Keratinocyte (primary cell): ENCODE measurements at regions not wholly inside any gene's neighbourhood (a gene's known extent, or its start where the extent isn't known, plus 50 kb on each side); places are given as distances from the start of the nearest gene placed in this dataset.

Source experiments
- DNase-seq: peaks from one replicate; pipeline ENCODE4 v3.0.0-alpha.2; 2011; ENCODE audit warnings: low read depth, missing footprints, low spot score
- FAIRE-seq: peaks from 2 replicates; lab custom pipeline; 2011; peaks lifted over from hg19 to GRCh38; lab: Jason Lieb, UNC
- H2AFZ ChIP-seq: 2 replicates; pipeline ENCODE4 v1.6.0; 2012; ENCODE audit warnings: low read length, control low read depth, inconsistent platforms; ENCODE audit not compliant: control insufficient read depth
- H3K27ac ChIP-seq: 2 replicates; pipeline ENCODE4 v1.5.1; 2011; ENCODE audit warnings: low read length; ENCODE audit not compliant: control insufficient read depth, insufficient read depth
- H3K27me3 ChIP-seq: 3 replicates; pipeline ENCODE4 v1.6.0; 2011; ENCODE audit warnings: low read length; ENCODE audit not compliant: control insufficient read depth, insufficient read depth; ENCODE audit errors: extremely low read depth
- H3K36me3 ChIP-seq, 2 experiments: 2 replicates in 1 of 2; 3 replicates in 1 of 2; pipeline ENCODE4 v1.5.1; 2011; ENCODE audit warnings: low read length in 2 of 2, mild to moderate bottlenecking in 1 of 2; ENCODE audit not compliant: control insufficient read depth in 2 of 2, insufficient read depth in 2 of 2; ENCODE audit errors: extremely low read depth in 1 of 2
- H3K4me1 ChIP-seq: 3 replicates; pipeline ENCODE4 v1.5.1; 2011; ENCODE audit warnings: low read length; ENCODE audit not compliant: control insufficient read depth, insufficient read depth; ENCODE audit errors: extremely low read depth
- H3K4me2 ChIP-seq: 3 replicates; pipeline ENCODE4 v1.6.0; 2011; ENCODE audit warnings: low read depth, low read length; ENCODE audit not compliant: control insufficient read depth, insufficient read depth; ENCODE audit errors: extremely low read depth
- H3K4me3 ChIP-seq, 3 experiments: fragments of 200-600 bp in 1 of 3; sonication (generic) in 1 of 3; 2 replicates in 2 of 3; 3 replicates in 1 of 3; pipeline ENCODE4 v1.5.1; 2011 to 2016; ENCODE audit warnings: low read length in 3 of 3, mild to moderate bottlenecking in 3 of 3, control low read depth in 2 of 3, inconsistent platforms in 1 of 3, low read depth in 1 of 3, mixed read lengths in 1 of 3, mixed run types in 1 of 3, moderate library complexity in 1 of 3; ENCODE audit not compliant: control insufficient read depth in 2 of 3, insufficient read depth in 2 of 3; ENCODE audit errors: extremely low read depth in 1 of 3
- H3K79me2 ChIP-seq: 2 replicates; pipeline ENCODE4 v1.6.0; 2012; ENCODE audit warnings: low read length; ENCODE audit not compliant: control insufficient read depth, insufficient read depth
- H3K9ac ChIP-seq: 3 replicates; pipeline ENCODE4 v1.6.0; 2011; ENCODE audit warnings: low read length; ENCODE audit not compliant: control insufficient read depth, insufficient read depth; ENCODE audit errors: extremely low read depth
- H3K9me1 ChIP-seq: 3 replicates; pipeline ENCODE4 v1.6.0; 2011; ENCODE audit warnings: low read length; ENCODE audit not compliant: control insufficient read depth, insufficient read depth; ENCODE audit errors: extremely low read depth
- H3K9me3 ChIP-seq: 2 replicates; pipeline ENCODE4 v1.5.1; 2012; ENCODE audit warnings: low read depth, low read length; ENCODE audit not compliant: control insufficient read depth
- H4K20me1 ChIP-seq: 3 replicates; pipeline ENCODE4 v1.6.0; 2011; ENCODE audit warnings: low read length; ENCODE audit not compliant: control insufficient read depth, insufficient read depth; ENCODE audit errors: extremely low read depth
- EZH2 ChIP-seq: IDR thresholded peaks from one replicate; pipeline ENCODE4 v1.6.1; 2012; ENCODE audit warnings: inconsistent platforms, mild to moderate bottlenecking, low read length, moderate library complexity
- dilution Hi-C: fragments of 300-500 bp; cut with MboI; formaldehyde crosslinking; loops from one replicate; pipeline ENCODE4 v1.7.0; 2020; ENCODE audit warnings: low sequenced_read_pairs; ENCODE audit not compliant: extremely low pct_ligation_motif_present
- TF ChIP-seq, protein P1 (sequence below), 3 experiments: IDR thresholded peaks in 1 of 3; conservative IDR thresholded peaks in 1 of 3; optimal IDR thresholded peaks in 1 of 3; 2 replicates in 2 of 3; 3 replicates in 1 of 3; pipeline versions ENCODE3 to v1.5.1; 2011; ENCODE audit warnings: low read length in 3 of 3, mild to moderate bottlenecking in 3 of 3, moderate library complexity in 2 of 3, control low read depth in 1 of 3, inconsistent platforms in 1 of 3; ENCODE audit not compliant: insufficient read depth in 2 of 3; ENCODE audit errors: extremely low read depth in 1 of 3

DNA sequence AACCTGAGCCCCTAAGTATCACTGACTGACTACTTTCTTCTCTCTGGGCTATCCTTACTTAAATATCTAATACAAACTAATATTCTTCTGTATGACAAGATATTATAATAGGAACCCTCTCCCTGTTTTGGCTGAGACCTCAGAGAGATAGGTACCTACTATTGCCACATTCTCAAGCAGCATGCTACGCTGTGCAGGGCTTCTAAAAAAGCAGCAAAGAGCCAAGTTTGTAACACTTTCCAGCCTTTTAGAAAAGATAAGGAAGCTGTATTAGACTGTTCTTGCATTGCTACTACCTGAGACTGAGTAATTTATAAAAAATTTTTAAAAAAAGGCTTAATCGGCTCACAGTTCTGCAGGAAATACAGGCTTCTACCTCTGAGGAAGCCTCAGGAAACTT, 126.8 kb upstream of the ABI3BP start:
- dilution Hi-C loops = no loop called here
- no peak for TF ChIP-seq EZH2
- DNase-seq (no peak), FAIRE-seq (no peak)
- Histone ChIP-seq H3K4me1 (no peaks in the 10 kb centered on the region), H3K79me2 (no peaks in the 10 kb centered on the region), H4K20me1 (no peaks in the 10 kb centered on the region), H3K9me3 (no peaks in the 10 kb centered on the region), H3K9ac (no peak overlapping the region), H2AFZ (no peak overlapping the region), H3K27me3 (no peaks in the 10 kb centered on the region), H3K4me2 (no peak overlapping the region), H3K27ac (no peak overlapping the region), H3K4me3 (no peak overlapping the region), H3K9me1 (no peaks in the 10 kb centered on the region), H3K36me3 (no peaks in the 10 kb centered on the region)

DNA sequence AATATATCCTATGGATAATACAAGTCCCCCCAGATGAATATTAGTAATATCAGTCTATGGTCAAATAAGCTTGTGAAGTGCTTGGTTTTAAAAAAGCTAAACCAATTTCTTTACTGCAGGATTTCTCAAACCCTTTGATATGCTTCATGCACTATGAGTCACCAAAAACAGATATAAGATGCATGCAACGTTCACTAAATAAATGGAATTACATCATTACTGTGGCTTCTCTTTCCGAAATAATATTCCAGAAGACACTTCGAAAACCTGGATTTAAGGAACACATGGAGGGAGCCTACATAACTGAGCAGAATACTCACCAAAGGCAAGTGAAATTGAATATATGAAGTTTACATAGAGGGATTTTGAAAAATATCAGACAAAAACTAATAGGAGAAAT, 126.3 kb upstream of the ABI3BP start:
- H3K4me2 ChIP-seq = no peak overlapping the region
- no peaks in the 10 kb centered on the region for H3K4me1 ChIP-seq
- no peak overlapping the region for H3K4me3 ChIP-seq
- no peak overlapping the region for H2AFZ ChIP-seq
- no peaks in the 10 kb centered on the region for H3K27me3 ChIP-seq
- TF ChIP-seq EZH2 = no peak
- H3K9ac ChIP-seq = no peak overlapping the region
- no peaks in the 10 kb centered on the region for H3K9me1 ChIP-seq
- H3K9me3 ChIP-seq = no peaks in the 10 kb centered on the region
- FAIRE-seq (no peak), DNase-seq (no peak)
- H3K36me3 ChIP-seq = no peaks in the 10 kb centered on the region
- dilution Hi-C loops = no loop called here
- no peak overlapping the region for H3K27ac ChIP-seq
- H3K79me2 ChIP-seq = no peaks in the 10 kb centered on the region
- H4K20me1 ChIP-seq = no peaks in the 10 kb centered on the region

DNA sequence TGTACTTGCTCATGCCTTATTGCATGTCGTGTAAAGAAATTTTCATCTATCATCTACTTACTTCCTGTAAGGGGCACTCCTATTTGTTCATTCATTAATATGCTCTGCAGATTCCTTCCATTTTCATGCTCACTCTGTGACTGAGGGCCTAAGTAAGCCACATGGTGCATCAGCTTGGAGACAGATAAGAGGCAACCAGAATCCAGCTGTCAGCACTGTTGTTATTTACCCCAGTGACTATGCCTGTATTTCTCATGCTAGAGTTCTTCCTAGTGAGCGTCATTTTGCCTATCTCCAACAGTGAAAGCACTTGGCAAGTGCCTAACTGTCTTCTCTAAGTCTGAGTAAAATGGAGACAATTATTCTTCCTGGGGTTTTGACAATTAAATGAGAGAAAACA, 124.8 kb upstream of the ABI3BP start:
- Histone ChIP-seq H3K36me3 (no peaks in the 10 kb centered on the region), H3K4me2 (no peak overlapping the region), H3K27me3 (no peaks in the 10 kb centered on the region), H3K9me3 (no peaks in the 10 kb centered on the region), H3K9me1 (no peaks in the 10 kb centered on the region), H3K27ac (no peak overlapping the region), H3K4me1 (no peaks in the 10 kb centered on the region), H3K4me3 (no peak overlapping the region), H3K79me2 (no peaks in the 10 kb centered on the region), H2AFZ (no peak overlapping the region), H3K9ac (no peak overlapping the region), H4K20me1 (no peaks in the 10 kb centered on the region)
- DNase-seq (no peak), FAIRE-seq (no peak)
- dilution Hi-C loops = no loop called here
- TF ChIP-seq EZH2 = no peak
- TF ChIP-seq, protein P1, sequence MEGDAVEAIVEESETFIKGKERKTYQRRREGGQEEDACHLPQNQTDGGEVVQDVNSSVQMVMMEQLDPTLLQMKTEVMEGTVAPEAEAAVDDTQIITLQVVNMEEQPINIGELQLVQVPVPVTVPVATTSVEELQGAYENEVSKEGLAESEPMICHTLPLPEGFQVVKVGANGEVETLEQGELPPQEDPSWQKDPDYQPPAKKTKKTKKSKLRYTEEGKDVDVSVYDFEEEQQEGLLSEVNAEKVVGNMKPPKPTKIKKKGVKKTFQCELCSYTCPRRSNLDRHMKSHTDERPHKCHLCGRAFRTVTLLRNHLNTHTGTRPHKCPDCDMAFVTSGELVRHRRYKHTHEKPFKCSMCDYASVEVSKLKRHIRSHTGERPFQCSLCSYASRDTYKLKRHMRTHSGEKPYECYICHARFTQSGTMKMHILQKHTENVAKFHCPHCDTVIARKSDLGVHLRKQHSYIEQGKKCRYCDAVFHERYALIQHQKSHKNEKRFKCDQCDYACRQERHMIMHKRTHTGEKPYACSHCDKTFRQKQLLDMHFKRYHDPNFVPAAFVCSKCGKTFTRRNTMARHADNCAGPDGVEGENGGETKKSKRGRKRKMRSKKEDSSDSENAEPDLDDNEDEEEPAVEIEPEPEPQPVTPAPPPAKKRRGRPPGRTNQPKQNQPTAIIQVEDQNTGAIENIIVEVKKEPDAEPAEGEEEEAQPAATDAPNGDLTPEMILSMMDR (optimal IDR thresholded peaks at IDR 0.05 in 1 of 3, IDR thresholded peaks at IDR 0.05 in 1 of 3, conservative IDR thresholded peaks at IDR 0.05 in 1 of 3; ENCODE audit: extremely low read depth in 1 of 3, insufficient read depth in 2 of 3, low read length in 3 of 3) = no peak
